Keratinocyte (primary cell): ENCODE measurements at regions not wholly inside any gene's neighbourhood (a gene's known extent, or its start where the extent isn't known, plus 50 kb on each side); places are given as distances from the start of the nearest gene placed in this dataset.

Source experiments
- DNase-seq: peaks from one replicate; pipeline ENCODE4 v3.0.0-alpha.2; 2011; ENCODE audit warnings: low read depth, missing footprints, low spot score
- FAIRE-seq: peaks from 2 replicates; lab custom pipeline; 2011; peaks lifted over from hg19 to GRCh38; lab: Jason Lieb, UNC
- H2AFZ ChIP-seq: 2 replicates; pipeline ENCODE4 v1.6.0; 2012; ENCODE audit warnings: low read length, control low read depth, inconsistent platforms; ENCODE audit not compliant: control insufficient read depth
- H3K27ac ChIP-seq: 2 replicates; pipeline ENCODE4 v1.5.1; 2011; ENCODE audit warnings: low read length; ENCODE audit not compliant: control insufficient read depth, insufficient read depth
- H3K27me3 ChIP-seq: 3 replicates; pipeline ENCODE4 v1.6.0; 2011; ENCODE audit warnings: low read length; ENCODE audit not compliant: control insufficient read depth, insufficient read depth; ENCODE audit errors: extremely low read depth
- H3K36me3 ChIP-seq, 2 experiments: 2 replicates in 1 of 2; 3 replicates in 1 of 2; pipeline ENCODE4 v1.5.1; 2011; ENCODE audit warnings: low read length in 2 of 2, mild to moderate bottlenecking in 1 of 2; ENCODE audit not compliant: control insufficient read depth in 2 of 2, insufficient read depth in 2 of 2; ENCODE audit errors: extremely low read depth in 1 of 2
- H3K4me1 ChIP-seq: 3 replicates; pipeline ENCODE4 v1.5.1; 2011; ENCODE audit warnings: low read length; ENCODE audit not compliant: control insufficient read depth, insufficient read depth; ENCODE audit errors: extremely low read depth
- H3K4me2 ChIP-seq: 3 replicates; pipeline ENCODE4 v1.6.0; 2011; ENCODE audit warnings: low read depth, low read length; ENCODE audit not compliant: control insufficient read depth, insufficient read depth; ENCODE audit errors: extremely low read depth
- H3K4me3 ChIP-seq, 3 experiments: fragments of 200-600 bp in 1 of 3; sonication (generic) in 1 of 3; 2 replicates in 2 of 3; 3 replicates in 1 of 3; pipeline ENCODE4 v1.5.1; 2011 to 2016; ENCODE audit warnings: low read length in 3 of 3, mild to moderate bottlenecking in 3 of 3, control low read depth in 2 of 3, inconsistent platforms in 1 of 3, low read depth in 1 of 3, mixed read lengths in 1 of 3, mixed run types in 1 of 3, moderate library complexity in 1 of 3; ENCODE audit not compliant: control insufficient read depth in 2 of 3, insufficient read depth in 2 of 3; ENCODE audit errors: extremely low read depth in 1 of 3
- H3K79me2 ChIP-seq: 2 replicates; pipeline ENCODE4 v1.6.0; 2012; ENCODE audit warnings: low read length; ENCODE audit not compliant: control insufficient read depth, insufficient read depth
- H3K9ac ChIP-seq: 3 replicates; pipeline ENCODE4 v1.6.0; 2011; ENCODE audit warnings: low read length; ENCODE audit not compliant: control insufficient read depth, insufficient read depth; ENCODE audit errors: extremely low read depth
- H3K9me1 ChIP-seq: 3 replicates; pipeline ENCODE4 v1.6.0; 2011; ENCODE audit warnings: low read length; ENCODE audit not compliant: control insufficient read depth, insufficient read depth; ENCODE audit errors: extremely low read depth
- H3K9me3 ChIP-seq: 2 replicates; pipeline ENCODE4 v1.5.1; 2012; ENCODE audit warnings: low read depth, low read length; ENCODE audit not compliant: control insufficient read depth
- H4K20me1 ChIP-seq: 3 replicates; pipeline ENCODE4 v1.6.0; 2011; ENCODE audit warnings: low read length; ENCODE audit not compliant: control insufficient read depth, insufficient read depth; ENCODE audit errors: extremely low read depth
- EZH2 ChIP-seq: IDR thresholded peaks from one replicate; pipeline ENCODE4 v1.6.1; 2012; ENCODE audit warnings: inconsistent platforms, mild to moderate bottlenecking, low read length, moderate library complexity
- dilution Hi-C: fragments of 300-500 bp; cut with MboI; formaldehyde crosslinking; loops from one replicate; pipeline ENCODE4 v1.7.0; 2020; ENCODE audit warnings: low sequenced_read_pairs; ENCODE audit not compliant: extremely low pct_ligation_motif_present
- TF ChIP-seq, protein P1 (sequence below), 3 experiments: IDR thresholded peaks in 1 of 3; conservative IDR thresholded peaks in 1 of 3; optimal IDR thresholded peaks in 1 of 3; 2 replicates in 2 of 3; 3 replicates in 1 of 3; pipeline versions ENCODE3 to v1.5.1; 2011; ENCODE audit warnings: low read length in 3 of 3, mild to moderate bottlenecking in 3 of 3, moderate library complexity in 2 of 3, control low read depth in 1 of 3, inconsistent platforms in 1 of 3; ENCODE audit not compliant: insufficient read depth in 2 of 3; ENCODE audit errors: extremely low read depth in 1 of 3

- no peak for FAIRE-seq
Measured at GRCh38 chr4:144578681-144579080, 67.3 kb upstream of the HHIP start.

GRCh38 chr4:144579411-144580030 lies 66.4 kb upstream of the HHIP start:
- Histone ChIP-seq H3K79me2 (no peaks in the 10 kb centered on the region), H2AFZ (peak overlapping the region; percentile 34), H4K20me1 (no peaks in the 10 kb centered on the region), H3K27me3 (no peaks in the 10 kb centered on the region), H3K4me2 (peak overlapping the region; percentile 31), H3K9me1 (no peaks in the 10 kb centered on the region), H3K27ac (peak overlapping the region; percentile 47), H3K4me1 (peaks cover 49% of the 10 kb centered on the region), H3K9me3 (no peaks in the 10 kb centered on the region), H3K9ac (no peak overlapping the region), H3K36me3 (no peaks in the 10 kb centered on the region), H3K4me3 (no peak overlapping the region)
- DNase-seq (no peak), FAIRE-seq (peak; percentile 60)
- TF ChIP-seq EZH2, result no peak
- TF ChIP-seq, protein P1, sequence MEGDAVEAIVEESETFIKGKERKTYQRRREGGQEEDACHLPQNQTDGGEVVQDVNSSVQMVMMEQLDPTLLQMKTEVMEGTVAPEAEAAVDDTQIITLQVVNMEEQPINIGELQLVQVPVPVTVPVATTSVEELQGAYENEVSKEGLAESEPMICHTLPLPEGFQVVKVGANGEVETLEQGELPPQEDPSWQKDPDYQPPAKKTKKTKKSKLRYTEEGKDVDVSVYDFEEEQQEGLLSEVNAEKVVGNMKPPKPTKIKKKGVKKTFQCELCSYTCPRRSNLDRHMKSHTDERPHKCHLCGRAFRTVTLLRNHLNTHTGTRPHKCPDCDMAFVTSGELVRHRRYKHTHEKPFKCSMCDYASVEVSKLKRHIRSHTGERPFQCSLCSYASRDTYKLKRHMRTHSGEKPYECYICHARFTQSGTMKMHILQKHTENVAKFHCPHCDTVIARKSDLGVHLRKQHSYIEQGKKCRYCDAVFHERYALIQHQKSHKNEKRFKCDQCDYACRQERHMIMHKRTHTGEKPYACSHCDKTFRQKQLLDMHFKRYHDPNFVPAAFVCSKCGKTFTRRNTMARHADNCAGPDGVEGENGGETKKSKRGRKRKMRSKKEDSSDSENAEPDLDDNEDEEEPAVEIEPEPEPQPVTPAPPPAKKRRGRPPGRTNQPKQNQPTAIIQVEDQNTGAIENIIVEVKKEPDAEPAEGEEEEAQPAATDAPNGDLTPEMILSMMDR (optimal IDR thresholded peaks at IDR 0.05 in 1 of 3, IDR thresholded peaks at IDR 0.05 in 1 of 3, conservative IDR thresholded peaks at IDR 0.05 in 1 of 3; ENCODE audit: extremely low read depth in 1 of 3, insufficient read depth in 2 of 3, low read length in 3 of 3), result no peak
- dilution Hi-C loops, result no loop called here

More at GRCh38 chr4:144578681-144579080, 67.3 kb upstream of the HHIP start:
- Histone ChIP-seq H3K27me3 (no peaks in the 10 kb centered on the region), H3K79me2 (no peaks in the 10 kb centered on the region), H3K9me3 (no peaks in the 10 kb centered on the region), H3K9ac (no peak overlapping the region), H2AFZ (no peak overlapping the region), H3K4me2 (no peak overlapping the region), H3K4me3 (no peak overlapping the region), H3K9me1 (no peaks in the 10 kb centered on the region), H3K36me3 (no peaks in the 10 kb centered on the region), H3K4me1 (peaks cover 44% of the 10 kb centered on the region), H3K27ac (peak overlapping the region; percentile 5), H4K20me1 (no peaks in the 10 kb centered on the region)
- TF ChIP-seq, protein P1 (optimal IDR thresholded peaks at IDR 0.05 in 1 of 3, IDR thresholded peaks at IDR 0.05 in 1 of 3, conservative IDR thresholded peaks at IDR 0.05 in 1 of 3; ENCODE audit: extremely low read depth in 1 of 3, insufficient read depth in 2 of 3, low read length in 3 of 3), result no peak
- TF ChIP-seq EZH2, result no peak
- dilution Hi-C loops, result no loop called here
- DNase-seq, result no peak
